Brain microvascular endothelial cell (primary cell): ENCODE measurements at regions not wholly inside any gene's neighbourhood (a gene's known extent, or its start where the extent isn't known, plus 50 kb on each side); places are given as distances from the start of the nearest gene placed in this dataset.

Experiments used
- DNase-seq: peaks from one replicate; pipeline ENCODE4 v3.0.0-alpha.2; 2020
- H3K27ac ChIP-seq: fragments of 250-450 bp; sonication (Bioruptor Pico); 2 replicates; pipeline ENCODE4 v1.5.1; 2020; ENCODE audit warnings: mild to moderate bottlenecking, moderate library complexity
- H3K27me3 ChIP-seq: fragments of 250-450 bp; sonication (Bioruptor Pico); replicated peaks from 2 replicates; pipeline ENCODE4 v1.5.1; 2020; ENCODE audit warnings: mild to moderate bottlenecking
- H3K36me3 ChIP-seq: fragments of 250-450 bp; sonication (Bioruptor Pico); replicated peaks from 2 replicates; pipeline ENCODE4 v1.5.1; 2020; ENCODE audit warnings: mild to moderate bottlenecking
- H3K4me3 ChIP-seq: 2 replicates; pipeline ENCODE4 v1.5.1; 2011; ENCODE audit warnings: low read depth, mild to moderate bottlenecking, control low read depth, low read length, moderate library complexity
- CTCF ChIP-seq: IDR thresholded peaks from 2 replicates; pipeline ENCODE4 v1.5.1; 2011; ENCODE audit warnings: low read depth, mild to moderate bottlenecking, moderate library complexity, low read length, control low read depth, inconsistent platforms; ENCODE audit errors: missing control alignments
- in situ Hi-C: cut with HindIII; loops from 2 replicates; pipeline ENCODE4 v1.10.0; 2017; ENCODE audit warnings: low sequenced_read_pairs, low pct_ligation_motif_present

GRCh38 chr5:73282383-73282782 lies 109.4 kb downstream of the TMEM174 start:
- TF ChIP-seq CTCF, result no peak
- DNase-seq, result no peak
- in situ Hi-C loops, result no loop called here
- Histone ChIP-seq H3K36me3 (no peaks in the 10 kb centered on the region), H3K4me3 (no peak overlapping the region), H3K27me3 (no peaks in the 10 kb centered on the region), H3K27ac (no peak overlapping the region)

- no peak for TF ChIP-seq CTCF
- H3K36me3 ChIP-seq, result no peaks in the 10 kb centered on the region
- H3K27me3 ChIP-seq, result no peaks in the 10 kb centered on the region
- in situ Hi-C loops, result no loop called here
- H3K4me3 ChIP-seq, result no peak overlapping the region
- no peak overlapping the region for H3K27ac ChIP-seq
- DNase-seq, result peak; percentile 70
Observed at GRCh38 chr5:73280821-73281746, 108.1 kb downstream of the TMEM174 start.

- Histone ChIP-seq H3K4me3 (no peak overlapping the region), H3K27ac (no peak overlapping the region), H3K27me3 (no peaks in the 10 kb centered on the region), H3K36me3 (no peaks in the 10 kb centered on the region)
- no peak for DNase-seq
- no peak for TF ChIP-seq CTCF
- in situ Hi-C loops, result no loop called here
Observed at GRCh38 chr5:73280386-73280785, 107.4 kb downstream of the TMEM174 start.

- DNase-seq, result no peak
- in situ Hi-C loops, result no loop called here
- no peaks in the 10 kb centered on the region for H3K36me3 ChIP-seq
- no peaks in the 10 kb centered on the region for H3K27me3 ChIP-seq
- TF ChIP-seq CTCF, result no peak
- no peak overlapping the region for H3K27ac ChIP-seq
- H3K4me3 ChIP-seq, result no peak overlapping the region
Observed at GRCh38 chr5:73279805-73280204, 106.8 kb downstream of the TMEM174 start.

- no peaks in the 10 kb centered on the region for H3K36me3 ChIP-seq
- no peaks in the 10 kb centered on the region for H3K27me3 ChIP-seq
- in situ Hi-C loops, result no loop called here
- TF ChIP-seq CTCF, result no peak
- DNase-seq, result no peak
- H3K4me3 ChIP-seq, result no peak overlapping the region
- H3K27ac ChIP-seq, result no peak overlapping the region
Observed at GRCh38 chr5:73278693-73279092, 105.7 kb downstream of the TMEM174 start.
